ENCODE measurements at regions not wholly inside any gene's neighbourhood (a gene's known extent, or its start where the extent isn't known, plus 50 kb on each side); places are given as distances from the start of the nearest gene placed in this dataset.

GRCh38 chr4:157803845-157804521, 368.8 kb downstream of the GASK1B start:
- Histone ChIP-seq H3K9me3 (ENCODE audit: control insufficient read depth in 2 of 2, low read length in 2 of 2) (peaks cover 0 to 3% of the 10 kb centered on the region in 2 donors), H3K36me3 (ENCODE audit: control insufficient read depth in 2 of 2, insufficient read depth in 2 of 2, low read length in 2 of 2) (no peaks in the 10 kb centered on the region), H3K27ac (ENCODE audit: low read length) (no peak overlapping the region), H3K4me1 (ENCODE audit: control insufficient read depth, insufficient read depth, low read length) (no peaks in the 10 kb centered on the region), H3K9ac (ENCODE audit: low read length in 2 of 2) (no peak overlapping the region), H3K27me3 (ENCODE audit: control insufficient read depth in 1 of 2, insufficient read depth in 2 of 2, low read length in 2 of 2) (no peaks in the 10 kb centered on the region), H3K4me3 (ENCODE audit: low read length in 2 of 2) (no peak overlapping the region)

- Histone ChIP-seq H3K36me3 (ENCODE audit: control insufficient read depth in 2 of 2, insufficient read depth in 2 of 2, low read length in 2 of 2) (no peaks in the 10 kb centered on the region), H3K27me3 (ENCODE audit: control insufficient read depth in 1 of 2, insufficient read depth in 2 of 2, low read length in 2 of 2) (no peaks in the 10 kb centered on the region), H3K4me3 (ENCODE audit: low read length in 2 of 2) (no peak overlapping the region), H3K9me3 (ENCODE audit: control insufficient read depth in 2 of 2, low read length in 2 of 2) (peaks cover 0 to 2% of the 10 kb centered on the region in 2 donors), H3K9ac (ENCODE audit: low read length in 2 of 2) (no peak overlapping the region), H3K27ac (ENCODE audit: low read length) (no peak overlapping the region), H3K4me1 (ENCODE audit: control insufficient read depth, insufficient read depth, low read length) (no peaks in the 10 kb centered on the region)
Measured at GRCh38 chr4:157803421-157803820, 369.4 kb downstream of the GASK1B start.

- no peak overlapping the region for H3K9ac ChIP-seq (ENCODE audit: low read length in 2 of 2)
- no peaks in the 10 kb centered on the region for H3K4me1 ChIP-seq (ENCODE audit: control insufficient read depth, insufficient read depth, low read length)
- no peak overlapping the region for H3K4me3 ChIP-seq (ENCODE audit: low read length in 2 of 2)
- no peaks in the 10 kb centered on the region for H3K9me3 ChIP-seq (ENCODE audit: control insufficient read depth in 2 of 2, low read length in 2 of 2)
- no peak overlapping the region for H3K27ac ChIP-seq (ENCODE audit: low read length)
- H3K27me3 ChIP-seq (ENCODE audit: control insufficient read depth in 1 of 2, insufficient read depth in 2 of 2, low read length in 2 of 2) = no peaks in the 10 kb centered on the region
- no peaks in the 10 kb centered on the region for H3K36me3 ChIP-seq (ENCODE audit: control insufficient read depth in 2 of 2, insufficient read depth in 2 of 2, low read length in 2 of 2)
Measured at GRCh38 chr4:157795495-157795894, 377.3 kb downstream of the GASK1B start.

- no peaks in the 10 kb centered on the region for H3K27me3 ChIP-seq (ENCODE audit: control insufficient read depth in 1 of 2, insufficient read depth in 2 of 2, low read length in 2 of 2)
- H3K4me3 ChIP-seq (ENCODE audit: low read length in 2 of 2) = no peak overlapping the region
- H3K4me1 ChIP-seq (ENCODE audit: control insufficient read depth, insufficient read depth, low read length) = no peaks in the 10 kb centered on the region
- no peak overlapping the region for H3K9ac ChIP-seq (ENCODE audit: low read length in 2 of 2)
- no peak overlapping the region for H3K27ac ChIP-seq (ENCODE audit: low read length)
- H3K36me3 ChIP-seq (ENCODE audit: control insufficient read depth in 2 of 2, insufficient read depth in 2 of 2, low read length in 2 of 2) = no peaks in the 10 kb centered on the region
- no peaks in the 10 kb centered on the region for H3K9me3 ChIP-seq (ENCODE audit: control insufficient read depth in 2 of 2, low read length in 2 of 2)
Measured at GRCh38 chr4:157792716-157793115, 380.1 kb downstream of the GASK1B start.

- H3K36me3 ChIP-seq (ENCODE audit: control insufficient read depth in 2 of 2, insufficient read depth in 2 of 2, low read length in 2 of 2) = no peaks in the 10 kb centered on the region
- H3K9ac ChIP-seq (ENCODE audit: low read length in 2 of 2) = no peak overlapping the region
- H3K9me3 ChIP-seq (ENCODE audit: control insufficient read depth in 2 of 2, low read length in 2 of 2) = no peaks in the 10 kb centered on the region
- H3K27me3 ChIP-seq (ENCODE audit: control insufficient read depth in 1 of 2, insufficient read depth in 2 of 2, low read length in 2 of 2) = no peaks in the 10 kb centered on the region
- H3K4me3 ChIP-seq (ENCODE audit: low read length in 2 of 2) = no peak overlapping the region
- H3K27ac ChIP-seq (ENCODE audit: low read length) = no peak overlapping the region
- no peaks in the 10 kb centered on the region for H3K4me1 ChIP-seq (ENCODE audit: control insufficient read depth, insufficient read depth, low read length)
Measured at GRCh38 chr4:157791236-157791635, 381.6 kb downstream of the GASK1B start.

- no peaks in the 10 kb centered on the region for H3K4me1 ChIP-seq (ENCODE audit: control insufficient read depth, insufficient read depth, low read length)
- H3K9me3 ChIP-seq (ENCODE audit: control insufficient read depth in 2 of 2, low read length in 2 of 2) = no peaks in the 10 kb centered on the region
- no peak overlapping the region for H3K4me3 ChIP-seq (ENCODE audit: low read length in 2 of 2)
- no peaks in the 10 kb centered on the region for H3K36me3 ChIP-seq (ENCODE audit: control insufficient read depth in 2 of 2, insufficient read depth in 2 of 2, low read length in 2 of 2)
- no peak overlapping the region for H3K9ac ChIP-seq (ENCODE audit: low read length in 2 of 2)
- no peak overlapping the region for H3K27ac ChIP-seq (ENCODE audit: low read length)
- H3K27me3 ChIP-seq (ENCODE audit: control insufficient read depth in 1 of 2, insufficient read depth in 2 of 2, low read length in 2 of 2) = no peaks in the 10 kb centered on the region
Measured at GRCh38 chr4:157787618-157788017, 385.2 kb downstream of the GASK1B start.

GRCh38 chr4:157781361-157781760, 391.5 kb downstream of the GASK1B start:
- H3K9ac ChIP-seq (ENCODE audit: low read length in 2 of 2) = no peak overlapping the region
- no peaks in the 10 kb centered on the region for H3K36me3 ChIP-seq (ENCODE audit: control insufficient read depth in 2 of 2, insufficient read depth in 2 of 2, low read length in 2 of 2)
- no peak overlapping the region for H3K27ac ChIP-seq (ENCODE audit: low read length)
- no peak overlapping the region for H3K4me3 ChIP-seq (ENCODE audit: low read length in 2 of 2)
- H3K27me3 ChIP-seq (ENCODE audit: control insufficient read depth in 1 of 2, insufficient read depth in 2 of 2, low read length in 2 of 2) = no peaks in the 10 kb centered on the region
- H3K4me1 ChIP-seq (ENCODE audit: control insufficient read depth, insufficient read depth, low read length) = no peaks in the 10 kb centered on the region
- no peaks in the 10 kb centered on the region for H3K9me3 ChIP-seq (ENCODE audit: control insufficient read depth in 2 of 2, low read length in 2 of 2)

- Histone ChIP-seq H3K27ac (ENCODE audit: low read length) (no peak overlapping the region), H3K4me3 (ENCODE audit: low read length in 2 of 2) (no peak overlapping the region), H3K36me3 (ENCODE audit: control insufficient read depth in 2 of 2, insufficient read depth in 2 of 2, low read length in 2 of 2) (no peaks in the 10 kb centered on the region)
Measured at GRCh38 chr4:157779081-157779480, 393.7 kb downstream of the GASK1B start.

GRCh38 chr4:157776930-157777528, 395.8 kb downstream of the GASK1B start:
- Histone ChIP-seq H3K4me1 (ENCODE audit: control insufficient read depth, insufficient read depth, low read length) (no peaks in the 10 kb centered on the region), H3K27me3 (ENCODE audit: control insufficient read depth in 1 of 2, insufficient read depth in 2 of 2, low read length in 2 of 2) (no peaks in the 10 kb centered on the region), H3K27ac (ENCODE audit: low read length) (no peak overlapping the region)

More at GRCh38 chr4:157779081-157779480, 393.7 kb downstream of the GASK1B start:
- Histone ChIP-seq H3K9ac (ENCODE audit: low read length in 2 of 2) (no peak overlapping the region), H3K4me1 (ENCODE audit: control insufficient read depth, insufficient read depth, low read length) (no peaks in the 10 kb centered on the region), H3K27me3 (ENCODE audit: control insufficient read depth in 1 of 2, insufficient read depth in 2 of 2, low read length in 2 of 2) (no peaks in the 10 kb centered on the region), H3K9me3 (ENCODE audit: control insufficient read depth in 2 of 2, low read length in 2 of 2) (no peaks in the 10 kb centered on the region)

GRCh38 chr4:157775971-157776370, 396.9 kb downstream of the GASK1B start:
- Histone ChIP-seq H3K27me3 (ENCODE audit: control insufficient read depth in 1 of 2, insufficient read depth in 2 of 2, low read length in 2 of 2) (no peaks in the 10 kb centered on the region), H3K36me3 (ENCODE audit: control insufficient read depth in 2 of 2, insufficient read depth in 2 of 2, low read length in 2 of 2) (no peaks in the 10 kb centered on the region), H3K4me1 (ENCODE audit: control insufficient read depth, insufficient read depth, low read length) (no peaks in the 10 kb centered on the region), H3K27ac (ENCODE audit: low read length) (no peak overlapping the region), H3K9me3 (ENCODE audit: control insufficient read depth in 2 of 2, low read length in 2 of 2) (no peaks in the 10 kb centered on the region), H3K4me3 (ENCODE audit: low read length in 2 of 2) (no peak overlapping the region), H3K9ac (ENCODE audit: low read length in 2 of 2) (no peak overlapping the region)

More at GRCh38 chr4:157776930-157777528, 395.8 kb downstream of the GASK1B start:
- Histone ChIP-seq H3K36me3 (ENCODE audit: control insufficient read depth in 2 of 2, insufficient read depth in 2 of 2, low read length in 2 of 2) (no peaks in the 10 kb centered on the region), H3K4me3 (ENCODE audit: low read length in 2 of 2) (no peak overlapping the region), H3K9ac (ENCODE audit: low read length in 2 of 2) (no peak overlapping the region), H3K9me3 (ENCODE audit: control insufficient read depth in 2 of 2, low read length in 2 of 2) (no peaks in the 10 kb centered on the region)

- H3K9me3 ChIP-seq (ENCODE audit: control insufficient read depth in 2 of 2, low read length in 2 of 2) = no peaks in the 10 kb centered on the region
- H3K27ac ChIP-seq (ENCODE audit: low read length) = no peak overlapping the region
- no peaks in the 10 kb centered on the region for H3K36me3 ChIP-seq (ENCODE audit: control insufficient read depth in 2 of 2, insufficient read depth in 2 of 2, low read length in 2 of 2)
- no peak overlapping the region for H3K4me3 ChIP-seq (ENCODE audit: low read length in 2 of 2)
- no peaks in the 10 kb centered on the region for H3K4me1 ChIP-seq (ENCODE audit: control insufficient read depth, insufficient read depth, low read length)
- no peaks in the 10 kb centered on the region for H3K27me3 ChIP-seq (ENCODE audit: control insufficient read depth in 1 of 2, insufficient read depth in 2 of 2, low read length in 2 of 2)
- H3K9ac ChIP-seq (ENCODE audit: low read length in 2 of 2) = no peak overlapping the region
Measured at GRCh38 chr4:157772907-157773306, 399.9 kb downstream of the GASK1B start.
